T47D (cell line): ENCODE measurements at regions not wholly inside any gene's neighbourhood (a gene's known extent, or its start where the extent isn't known, plus 50 kb on each side); places are given as distances from the start of the nearest gene placed in this dataset.
A peak's percentile ranks its signal among the peaks of the same experiment; 100 is the strongest.

Experiments
- DNase-seq, 2 experiments: peaks; one replicate each; pipeline versions ENCODE4 v3.0.0 to v3.0.0-alpha.2; 2011 to 2012; ENCODE audit warnings: low read depth in 1 of 2, low spot score in 1 of 2
- JUND ChIP-seq: IDR thresholded peaks from 2 replicates; pipeline ENCODE4 v1.6.1; 2012; ENCODE audit warnings: low read depth
- in situ Hi-C: cut with HindIII; loops from 2 replicates; pipeline ENCODE4 v1.10.0; 2016; ENCODE audit warnings: low sequenced_read_pairs, low pct_unique_long_range_greater_than_20kb

DNA sequence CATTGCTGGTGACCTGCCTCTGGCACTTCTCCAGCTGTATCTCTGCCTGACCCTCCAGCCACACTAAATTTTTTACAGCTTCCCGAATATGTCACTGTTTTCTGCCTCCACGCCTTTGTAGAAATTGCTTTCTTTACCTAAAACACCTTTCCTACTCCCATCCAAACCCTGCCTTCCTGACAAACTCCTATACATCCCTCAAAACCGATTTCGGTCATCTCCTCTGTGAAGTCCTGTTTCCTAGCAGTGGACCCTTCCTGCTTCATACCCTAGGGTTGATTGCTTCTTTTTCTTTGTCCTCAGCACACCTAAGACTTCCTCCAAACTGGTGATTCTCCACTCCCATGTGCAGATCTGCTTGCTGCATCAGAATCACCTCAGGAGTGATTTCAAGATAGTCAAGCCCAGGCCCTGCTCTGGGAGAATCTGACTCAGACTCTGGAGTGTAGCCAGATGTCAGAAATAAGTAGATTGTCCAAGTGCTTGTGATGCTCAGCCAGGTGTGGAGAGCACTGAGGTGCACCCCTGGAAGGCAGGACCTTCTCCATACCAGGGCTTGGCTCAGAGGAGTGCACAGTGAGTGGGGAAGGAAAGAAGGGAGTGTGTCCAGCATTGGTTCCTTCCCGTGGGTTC, 184.2 kb downstream of the COPRS start:
- TF ChIP-seq JUND = no peak
- in situ Hi-C loops = no loop called here

GRCh38 chr17:31674305-31674704, 184.7 kb downstream of the COPRS start:
- no peak for TF ChIP-seq JUND
- DNase-seq = no peak
- in situ Hi-C loops = no loop called here

More for the DNA sequence above, 184.2 kb downstream of the COPRS start:
- DNase-seq = no peak

DNA sequence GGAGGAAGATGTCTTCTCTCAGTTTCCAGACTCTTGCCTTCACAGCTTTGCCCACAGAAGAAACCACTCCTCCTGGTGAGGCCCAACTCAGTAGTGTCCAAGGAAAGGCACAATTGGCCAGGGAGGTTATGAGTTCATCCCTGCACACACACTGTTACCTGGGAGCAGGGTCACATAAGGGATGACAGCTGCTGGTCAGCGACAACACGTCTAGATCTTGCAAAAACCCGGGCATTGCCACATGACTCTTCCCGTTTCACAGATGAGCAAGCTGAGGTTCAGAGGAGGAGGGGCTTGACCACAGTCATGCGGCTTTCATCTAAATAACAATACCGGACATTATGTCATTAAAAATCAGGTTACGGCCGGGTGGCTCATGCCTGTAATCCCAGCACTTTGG, 186.0 kb downstream of the COPRS start:
- in situ Hi-C loops = no loop called here
- TF ChIP-seq JUND = no peak
- no peak for DNase-seq

DNA sequence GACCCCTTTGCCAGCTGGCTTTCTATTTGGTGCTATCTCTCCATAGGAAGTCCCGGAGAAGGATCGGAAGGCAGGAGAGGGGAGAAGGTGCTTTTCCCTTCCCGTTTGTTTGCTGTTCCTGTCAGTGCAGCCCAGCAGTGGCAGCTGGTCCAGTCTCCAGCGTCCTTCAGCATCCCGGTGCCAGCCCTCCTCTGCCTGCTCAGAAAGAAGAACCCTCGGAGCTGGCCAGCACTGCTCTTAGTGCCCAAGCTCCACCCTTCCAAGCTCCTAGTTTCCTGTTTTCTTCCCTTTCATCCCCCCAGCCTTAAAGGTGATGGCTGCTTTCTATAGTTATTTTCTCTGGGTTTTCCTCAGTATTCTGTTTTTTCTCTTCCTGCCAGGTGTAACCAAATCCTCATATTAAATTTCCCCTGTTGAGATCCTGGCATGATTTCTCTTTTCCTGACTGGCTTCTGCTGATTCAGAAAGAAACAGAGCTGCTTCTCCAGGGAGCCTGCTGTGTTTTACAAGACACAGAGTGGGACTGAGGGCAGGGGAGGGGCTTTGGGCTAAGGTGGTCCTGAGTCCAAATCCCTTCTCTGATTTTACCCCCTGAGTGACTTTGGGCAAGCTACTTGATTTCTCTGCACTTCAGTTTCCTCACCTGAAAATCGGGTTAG, 186.8 kb downstream of the COPRS start:
- TF ChIP-seq JUND = no peak
- in situ Hi-C loops = no loop called here
- peak; percentile 38 to 40 for DNase-seq

- in situ Hi-C loops = no loop called here
Observed at GRCh38 chr17:31663576-31663975, 195.5 kb downstream of the COPRS start.

DNA sequence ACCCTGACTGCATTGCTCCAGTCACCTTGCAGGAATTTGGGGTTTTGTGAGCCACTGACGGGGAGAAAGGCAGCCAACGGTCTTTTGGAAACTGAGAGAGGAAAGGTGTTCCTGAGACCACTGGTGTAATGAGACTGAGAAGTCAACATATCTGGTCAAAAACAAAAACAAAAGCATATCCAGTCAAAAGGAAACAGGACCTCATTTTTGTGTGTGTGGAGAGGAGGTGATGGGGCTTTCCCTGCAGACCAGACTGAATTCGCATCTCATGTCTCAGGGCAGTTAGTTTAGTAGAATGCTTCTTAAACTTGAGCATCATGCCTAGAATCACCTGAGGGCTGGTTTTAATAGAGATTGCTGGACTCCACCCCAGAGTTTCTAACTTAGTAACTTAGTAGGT, 198.4 kb downstream of the COPRS start:
- in situ Hi-C loops = no loop called here
- DNase-seq = no peak
- no peak for TF ChIP-seq JUND

More at GRCh38 chr17:31663576-31663975, 195.5 kb downstream of the COPRS start:
- TF ChIP-seq JUND = no peak
- DNase-seq = peak in 1 of 2 experiments; percentile 48

- TF ChIP-seq JUND = no peak
- no peak for DNase-seq
- in situ Hi-C loops = no loop called here
Observed at GRCh38 chr17:31657876-31658275, 201.2 kb downstream of the COPRS start.

DNA sequence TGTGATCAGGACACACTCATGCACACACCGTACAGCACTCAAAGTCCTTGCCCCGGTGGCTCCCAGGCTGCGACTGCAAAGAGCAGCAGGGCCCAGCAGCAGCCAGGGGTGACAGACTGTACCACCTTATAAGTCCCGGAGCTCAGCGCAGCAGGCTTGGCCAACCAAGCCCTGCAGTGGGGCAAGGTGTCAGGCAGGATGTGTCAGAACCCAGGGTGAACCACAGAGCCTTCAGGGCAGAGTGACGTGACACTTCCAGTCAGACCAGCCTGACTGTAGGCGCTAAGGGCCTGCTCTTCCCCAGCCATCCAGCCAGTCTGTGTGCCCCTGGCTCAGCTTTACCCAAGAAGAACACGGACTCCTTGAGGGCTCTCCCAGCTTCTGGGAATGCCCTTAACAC, 204.1 kb downstream of the COPRS start:
- in situ Hi-C loops = no loop called here
- TF ChIP-seq JUND = peak; percentile 56; the same call in 1 of the 2 replicates
- peak; percentile 79 to 99 for DNase-seq

DNA sequence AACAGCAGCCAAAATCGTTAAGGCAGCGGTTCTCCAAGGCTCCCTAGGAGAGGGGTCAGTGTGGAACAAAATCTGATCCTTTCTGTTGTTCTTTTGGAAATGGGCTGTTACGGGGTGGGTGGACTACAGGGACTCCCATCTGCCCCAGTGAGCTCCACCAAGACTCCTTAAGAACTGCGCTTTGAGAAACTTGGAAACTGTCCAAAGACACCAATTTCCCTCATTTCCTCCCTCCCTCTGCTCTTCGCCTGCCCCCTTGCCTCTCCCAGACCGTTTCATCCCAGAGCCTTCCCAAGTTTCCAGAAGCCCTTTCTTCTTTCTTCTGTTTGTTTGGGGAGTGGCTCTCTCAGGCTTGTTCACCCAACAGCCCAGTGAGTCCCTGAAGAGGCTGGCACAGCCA, 205.4 kb downstream of the COPRS start:
- in situ Hi-C loops = no loop called here
- no peak for TF ChIP-seq JUND
- no peak for DNase-seq

- DNase-seq = no peak
- no peak for TF ChIP-seq JUND
- in situ Hi-C loops = no loop called here
Observed at GRCh38 chr17:31650756-31651520, 208.1 kb downstream of the COPRS start.

DNA sequence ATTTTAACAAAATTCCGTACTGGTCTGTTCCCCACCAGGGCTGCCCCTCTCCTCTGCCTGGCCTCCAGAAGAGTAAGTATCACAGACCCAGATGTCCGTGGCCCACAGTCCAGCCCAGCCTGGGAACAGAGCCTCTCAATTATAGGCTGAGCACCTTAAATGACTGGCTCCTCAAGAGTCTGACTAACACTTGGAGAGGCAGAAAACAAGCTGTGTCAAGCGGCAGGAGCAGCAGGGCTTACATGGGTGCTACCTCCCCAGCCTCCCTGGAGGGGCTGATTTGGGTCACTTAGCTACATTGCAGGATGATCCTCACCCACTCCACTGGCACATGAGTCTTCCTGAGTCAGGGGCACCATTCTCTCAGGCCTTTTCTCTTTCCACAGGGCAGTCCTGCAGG, 209.7 kb downstream of the COPRS start:
- no peak for TF ChIP-seq JUND
- in situ Hi-C loops = no loop called here
- no peak for DNase-seq

GRCh38 chr17:31647661-31648060, 211.4 kb downstream of the COPRS start:
- no peak for TF ChIP-seq JUND
- in situ Hi-C loops = no loop called here
- no peak for DNase-seq

- no peak for TF ChIP-seq JUND
- DNase-seq = no peak
- in situ Hi-C loops = no loop called here
Observed at GRCh38 chr17:31646642-31647041, 212.4 kb downstream of the COPRS start.
